ENCODE measurements at regions not wholly inside any gene's neighbourhood (a gene's known extent, or its start where the extent isn't known, plus 50 kb on each side); places are given as distances from the start of the nearest gene placed in this dataset.
A peak's percentile ranks its signal among the peaks of the same experiment; 100 is the strongest.

DNA sequence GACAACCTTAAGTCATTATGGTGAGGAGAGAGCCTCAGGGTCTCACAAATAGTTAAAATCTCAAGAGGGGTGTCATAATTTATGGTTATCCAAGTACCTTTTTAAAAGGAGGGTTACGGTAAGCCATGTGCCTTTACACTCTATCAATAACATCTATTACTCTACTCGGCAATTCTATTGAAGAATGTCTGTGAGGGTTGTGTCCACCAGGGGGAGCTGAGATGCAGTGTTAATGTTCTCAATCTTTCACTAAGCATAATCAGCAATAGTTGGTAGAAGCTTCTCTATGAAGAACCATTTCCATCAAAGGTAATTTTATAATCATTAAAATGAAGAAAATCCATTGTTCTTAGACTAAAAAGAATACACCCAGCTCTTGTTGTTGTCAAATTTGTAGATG, 457.4 kb downstream of the CENPC start:
- intact Hi-C loops (cut with DNase I) = loop anchor here (5.0 kb wide), 1 partner anchor 239 kb away; no protein-coding TSS in a partner anchor
- Histone ChIP-seq H3K27ac (no peak overlapping the region), H3K27me3 (ENCODE audit: insufficient read depth in 3 of 3, low read length in 2 of 3) (no peaks in the 10 kb centered on the region), H3K9me3 (no peaks in the 10 kb centered on the region), H3K36me3 (ENCODE audit: insufficient read depth in 1 of 2, low read depth in 1 of 2) (no peaks in the 10 kb centered on the region), H3K4me1 (no peaks in the 10 kb centered on the region), H3K4me3 (no peak overlapping the region)
- TF ChIP-seq CTCF (IDR thresholded peaks at IDR 0.05) = peak; percentile 54
- WGBS, 3 donors = 67 to 79% (median 68%) methylated on average over 2 of the region's 2 CpGs
- peak in 1 of 2 donors; percentile 17 for DNase-seq
- ATAC-seq = no peak

GRCh38 chr4:67084783-67085182, 460.5 kb downstream of the CENPC start:
- DNase-seq = no peak
- ATAC-seq = no peak
- Histone ChIP-seq H3K9me3 (no peaks in the 10 kb centered on the region), H3K27ac (no peak overlapping the region), H3K4me1 (no peaks in the 10 kb centered on the region), H3K4me3 (no peak overlapping the region), H3K36me3 (ENCODE audit: insufficient read depth in 1 of 2, low read depth in 1 of 2) (no peaks in the 10 kb centered on the region), H3K27me3 (ENCODE audit: insufficient read depth in 3 of 3, low read length in 2 of 3) (no peaks in the 10 kb centered on the region)
- no peak for TF ChIP-seq CTCF (IDR thresholded peaks at IDR 0.05)
- WGBS, 3 donors = 42 to 47% (median 44%) methylated on average over 2 of the region's 2 CpGs
- intact Hi-C loops (cut with DNase I) = loop anchor here (5.0 kb wide), 1 partner anchor 243 kb away; no protein-coding TSS in a partner anchor

DNA sequence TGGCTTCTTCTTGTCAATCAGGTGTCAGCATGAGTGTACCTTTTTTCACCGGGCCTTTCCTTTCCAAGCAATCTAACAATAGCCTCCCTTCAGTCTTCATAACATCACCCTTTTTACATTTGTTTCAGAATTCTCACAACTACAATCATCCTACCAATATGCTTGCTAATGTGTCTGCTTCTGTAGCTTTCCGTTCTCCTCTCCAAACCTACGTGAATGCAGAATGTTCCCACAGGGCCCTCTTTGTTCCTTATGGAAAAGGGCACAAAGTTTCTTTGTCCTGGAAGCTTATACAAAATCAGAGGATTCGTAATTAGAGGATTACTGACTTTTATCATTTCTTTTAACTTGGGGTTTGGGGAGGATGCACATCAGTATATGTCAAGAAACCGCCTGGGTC, 461.8 kb downstream of the CENPC start:
- Histone ChIP-seq H3K36me3 (ENCODE audit: insufficient read depth in 1 of 2, low read depth in 1 of 2) (no peaks in the 10 kb centered on the region), H3K27me3 (ENCODE audit: insufficient read depth in 3 of 3, low read length in 2 of 3) (no peaks in the 10 kb centered on the region), H3K4me1 (no peaks in the 10 kb centered on the region), H3K27ac (no peak overlapping the region), H3K9me3 (no peaks in the 10 kb centered on the region), H3K4me3 (no peak overlapping the region)
- WGBS, 3 donors = 71 to 79% (median 76%) methylated on average over 5 of the region's 5 CpGs
- DNase-seq (no peak), ATAC-seq (no peak)
- no peak for TF ChIP-seq CTCF (IDR thresholded peaks at IDR 0.05)
- intact Hi-C loops (cut with DNase I) = no loop called here

- no peak for DNase-seq
- no peaks in the 10 kb centered on the region for H3K36me3 ChIP-seq (ENCODE audit: insufficient read depth in 1 of 2, low read depth in 1 of 2)
- intact Hi-C loops (cut with DNase I) = no loop called here
- no peak overlapping the region for H3K4me3 ChIP-seq
- no peaks in the 10 kb centered on the region for H3K9me3 ChIP-seq
- H3K27me3 ChIP-seq (ENCODE audit: insufficient read depth in 3 of 3, low read length in 2 of 3) = no peaks in the 10 kb centered on the region
- no peaks in the 10 kb centered on the region for H3K4me1 ChIP-seq
- no peak for TF ChIP-seq CTCF (IDR thresholded peaks at IDR 0.05)
- H3K27ac ChIP-seq = no peak overlapping the region
- ATAC-seq = no peak
- WGBS, 3 donors = 93 to 96% (median 93%) methylated on average over 5 of the region's 5 CpGs
Measured at GRCh38 chr4:67082746-67083145, 462.6 kb downstream of the CENPC start.

DNA sequence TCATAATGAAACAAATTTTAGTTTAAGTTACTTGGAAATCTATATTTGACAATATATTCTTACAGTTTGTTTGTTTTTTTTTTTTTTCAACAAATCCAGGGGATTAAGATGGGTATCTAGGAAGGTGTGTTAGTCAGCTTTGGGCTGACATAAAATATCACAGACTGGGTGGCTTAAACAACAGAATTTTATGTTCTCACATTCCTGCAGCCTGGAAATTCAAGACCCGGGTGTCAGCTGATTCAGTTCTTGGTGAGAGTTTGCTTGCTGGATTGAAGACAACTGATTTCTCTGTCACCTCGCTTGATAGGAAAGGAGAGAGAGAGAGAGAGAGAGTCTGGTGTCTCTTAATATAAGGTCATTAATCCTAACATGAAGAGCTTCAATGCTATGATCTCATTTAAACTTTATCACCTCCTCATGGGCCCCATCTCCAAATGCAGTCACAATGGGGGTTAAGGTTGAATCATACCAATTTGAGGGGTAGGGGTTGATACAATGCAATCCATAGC, 465.2 kb downstream of the CENPC start:
- intact Hi-C loops (cut with DNase I) = no loop called here
- WGBS, 3 donors = 47 to 55% (median 52%) methylated on average over 2 of the region's 2 CpGs
- Histone ChIP-seq H3K27ac (no peak overlapping the region), H3K4me3 (no peak overlapping the region), H3K36me3 (ENCODE audit: insufficient read depth in 1 of 2, low read depth in 1 of 2) (no peaks in the 10 kb centered on the region), H3K4me1 (no peaks in the 10 kb centered on the region), H3K9me3 (no peaks in the 10 kb centered on the region), H3K27me3 (ENCODE audit: insufficient read depth in 3 of 3, low read length in 2 of 3) (no peaks in the 10 kb centered on the region)
- TF ChIP-seq CTCF (IDR thresholded peaks at IDR 0.05) = no peak
- DNase-seq (no peak), ATAC-seq (no peak)
